ENCODE measurements at regions not wholly inside any gene's neighbourhood (a gene's known extent, or its start where the extent isn't known, plus 50 kb on each side); places are given as distances from the start of the nearest gene placed in this dataset.

GRCh38 chr12:124073356-124074035, 100.5 kb downstream of the ZNF664 start:
- no peaks in the 10 kb centered on the region for H3K9me3 ChIP-seq (ENCODE audit: insufficient read depth in 2 of 2, low read depth in 1 of 2, low read length in 1 of 2)
- FAIRE-seq (no peak), DNase-seq (ENCODE audit: low read depth in 1 of 2, low spot score in 2 of 2) (no peak)
- H3K56ac ChIP-seq (replicated peaks; ENCODE audit: insufficient read length, low read depth, low read length): no peak overlapping the region
- no peak overlapping the region for H3K4ac ChIP-seq (replicated peaks; ENCODE audit: insufficient read length, low read depth, low read length)
- H4K20me1 ChIP-seq (replicated peaks in 1 of 2; ENCODE audit: control insufficient read depth in 1 of 2, insufficient read depth in 2 of 2, low read length in 2 of 2): no peaks in the 10 kb centered on the region
- no peaks in the 10 kb centered on the region for H3K79me2 ChIP-seq (ENCODE audit: control insufficient read depth in 1 of 2, insufficient read depth in 2 of 2, low read length in 2 of 2)
- no peaks in the 10 kb centered on the region for H3K36me3 ChIP-seq (ENCODE audit: control insufficient read depth in 2 of 4, insufficient read depth in 4 of 4, low read length in 3 of 4)
- H4K8ac ChIP-seq (ENCODE audit: extremely low read depth, insufficient read depth, low read length): no peak overlapping the region
- no peak overlapping the region for H2AFZ ChIP-seq (ENCODE audit: low read length)
- peak overlapping the region; percentile 96; the same call in 1 of the 2 replicates for H2BK20ac ChIP-seq (ENCODE audit: low read length)
- no peak overlapping the region for H3K4me3 ChIP-seq (ENCODE audit: extremely low read depth in 1 of 4, insufficient read depth in 2 of 4, low read depth in 3 of 4, low read length in 4 of 4)
- H3K18ac ChIP-seq (ENCODE audit: extremely low read depth, low read length): 0 out of 2 replicates have a peak overlapping the region, but pooled peaks have one; percentile 41
- H2BK120ac ChIP-seq (replicated peaks; ENCODE audit: low read depth, low read length): peak overlapping the region; percentile 58
- no peaks in the 10 kb centered on the region for H3K79me1 ChIP-seq (ENCODE audit: low read depth, low read length)
- H3K14ac ChIP-seq (ENCODE audit: insufficient read length): no peak overlapping the region
- H3K27me3 ChIP-seq (replicated peaks in 1 of 4; ENCODE audit: control insufficient read depth in 3 of 4, extremely low read depth in 1 of 4, insufficient read depth in 3 of 4, low read length in 3 of 4): no peaks in the 10 kb centered on the region
- H3K9ac ChIP-seq (replicated peaks in 1 of 4; ENCODE audit: extremely low read depth in 1 of 4, low read depth in 3 of 4, low read length in 3 of 4): no peak overlapping the region
- no peak overlapping the region for H2AK5ac ChIP-seq (ENCODE audit: low read depth, low read length)
- no peak overlapping the region for H3K27ac ChIP-seq (ENCODE audit: low read depth, low read length)
- ChIA-PET CTCF (ENCODE audit: partially characterized antibody) (interaction anchor here (1.6 kb wide), 1 partner anchor 22 kb away, joined by 5 read pairs; no protein-coding TSS in a partner anchor), POLR2A (ENCODE audit: partially characterized antibody) (no interaction called here)
- peaks cover 0 to 11% (median 9%) of the 10 kb centered on the region in 4 experiments; a peak in 5 of 7 replicates for H3K4me1 ChIP-seq (replicated peaks in 1 of 4; ENCODE audit: control insufficient read depth in 3 of 4, insufficient read depth in 4 of 4, low read length in 3 of 4)
- H3K4me2 ChIP-seq (ENCODE audit: insufficient read depth in 1 of 2, low read depth in 2 of 2, low read length in 2 of 2): peak overlapping the region; percentile 14 to 26; a peak in 1 of 4 replicates
- WGBS, 2 experiments (ENCODE audit: extremely low coverage in 1 of 2, insufficient coverage in 1 of 2, insufficient read length in 1 of 2, insufficient replicate concordance in 2 of 2, low coverage in 1 of 2, low lambda C conversion rate in 2 of 2, missing lambda C conversion rate in 1 of 2): 73% methylated on average over 8 of the region's 8 CpGs; no CpG with 5 or more reads in 1 of the 2 experiments
- H3K23me2 ChIP-seq (ENCODE audit: low read depth, low read length): no peaks in the 10 kb centered on the region; the same call in 1 of the 2 replicates
- H2BK12ac ChIP-seq (ENCODE audit: low read depth, low read length): peak overlapping the region; percentile 98; the same call in 1 of the 2 replicates
- no peak overlapping the region for H4K5ac ChIP-seq (ENCODE audit: insufficient read length, low read depth, low read length)
- H2BK5ac ChIP-seq (ENCODE audit: low read depth, low read length): peak overlapping the region; percentile 12; the same call in 1 of the 2 replicates
- H2BK15ac ChIP-seq (ENCODE audit: low read length): no peak overlapping the region
- peak overlapping the region; percentile 86 for H4K91ac ChIP-seq (replicated peaks; ENCODE audit: insufficient read length, low read length)
- H3K23ac ChIP-seq (ENCODE audit: insufficient read length): no peak overlapping the region
- TF ChIP-seq CEBPB (IDR thresholded peaks at IDR 0.05; ENCODE audit: low read depth, low read length) (no peak), EP300 (IDR thresholded peaks at IDR 0.05; ENCODE audit: borderline replicate concordance in 1 of 2, low read depth in 2 of 2, low read length in 2 of 2) (no peak), KDM5A (IDR thresholded peaks at IDR 0.05; ENCODE audit: low read length) (no peak), SIRT6 (IDR thresholded peaks at IDR 0.05; ENCODE audit: low read length) (no peak), SRF (IDR thresholded peaks at IDR 0.05; ENCODE audit: low read depth, low read length) (no peak), CTBP2 (IDR thresholded peaks at IDR 0.05; ENCODE audit: borderline replicate concordance, insufficient read depth, insufficient read length, low read length) (no peak), JUND (IDR thresholded peaks at IDR 0.05; ENCODE audit: low read length) (no peak), TCF12 (IDR thresholded peaks at IDR 0.05; ENCODE audit: low read depth, low read length) (no peak), HDAC6 (IDR thresholded peaks at IDR 0.05; ENCODE audit: low read depth, low read length) (no peak), USF2 (IDR thresholded peaks at IDR 0.05; ENCODE audit: low read length) (no peak), CREB1 (IDR thresholded peaks at IDR 0.05) (no peak), POU5F1 (IDR thresholded peaks at IDR 0.05; ENCODE audit: low read depth, low read length) (no peak), ZNF274 (IDR thresholded peaks at IDR 0.05; ENCODE audit: borderline replicate concordance, extremely low read depth, low read length) (no peak)
